MG63 (cell line): ENCODE measurements at regions not wholly inside any gene's neighbourhood (a gene's known extent, or its start where the extent isn't known, plus 50 kb on each side); places are given as distances from the start of the nearest gene placed in this dataset.

Source experiments
- DNase-seq: peaks from one replicate; pipeline ENCODE4 v3.0.0-alpha.2; 2020
- H3K27me3 ChIP-seq: fragments of 250-450 bp; sonication (Bioruptor Pico); 2 replicates; pipeline ENCODE4 v1.5.1; 2020; ENCODE audit warnings: mild to moderate bottlenecking, moderate library complexity
- H3K36me3 ChIP-seq: fragments of 250-450 bp; sonication (Bioruptor Pico); 2 replicates; pipeline ENCODE4 v1.5.1; 2020; ENCODE audit warnings: mild to moderate bottlenecking, moderate library complexity
- H3K4me3 ChIP-seq: fragments of 250-450 bp; sonication (Bioruptor Pico); 2 replicates; pipeline ENCODE4 v1.5.1; 2020; ENCODE audit warnings: mild to moderate bottlenecking, moderate library complexity
- H3K9me3 ChIP-seq: fragments of 250-450 bp; sonication (Bioruptor Pico); 2 replicates; pipeline ENCODE4 v1.5.1; 2020; ENCODE audit warnings: mild to moderate bottlenecking, moderate library complexity

DNA sequence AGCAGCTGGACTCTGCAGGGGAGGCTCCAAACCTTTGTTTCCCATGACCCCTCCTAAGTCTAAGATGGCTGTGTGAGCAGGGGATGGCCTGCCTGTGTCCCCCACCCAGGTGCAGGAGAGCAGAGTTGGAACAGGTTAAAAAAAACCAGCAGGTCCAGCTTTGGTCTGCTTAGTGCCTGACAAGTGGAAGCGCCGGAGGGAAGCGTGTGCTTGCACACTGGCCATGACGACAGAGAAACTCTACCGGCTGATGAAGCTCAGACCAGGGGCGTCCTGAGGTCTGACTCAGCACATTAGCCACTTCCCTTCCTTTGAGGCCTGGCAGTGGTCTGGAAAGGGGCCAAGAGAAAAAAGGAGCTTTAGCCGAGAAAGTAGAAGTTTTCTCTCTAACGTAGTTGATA is 280.1 kb downstream of the VRK1 start:
- H3K27me3 ChIP-seq = no peaks in the 10 kb centered on the region
- H3K36me3 ChIP-seq = no peaks in the 10 kb centered on the region
- peak; percentile 73 for DNase-seq
- no peak overlapping the region for H3K4me3 ChIP-seq
- no peaks in the 10 kb centered on the region for H3K9me3 ChIP-seq

DNA sequence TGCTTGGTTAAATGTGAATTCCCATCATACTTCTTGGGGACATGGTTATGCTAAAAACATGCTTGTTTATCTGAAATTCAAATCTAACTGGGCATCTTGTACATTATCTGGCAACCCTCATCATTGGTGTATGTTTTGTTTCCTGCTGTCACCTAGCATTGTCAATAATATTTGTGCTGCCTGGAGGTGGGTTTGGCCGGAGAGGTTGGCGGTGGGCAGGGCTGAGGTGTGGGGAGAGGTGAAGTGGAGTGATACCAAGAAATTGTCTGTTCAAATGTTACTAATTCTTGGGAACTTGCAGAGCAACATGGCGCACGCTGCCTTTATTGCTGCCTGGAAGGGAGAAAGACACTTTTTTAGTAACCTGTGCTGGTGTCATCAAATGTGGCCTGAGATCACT is 280.5 kb downstream of the VRK1 start:
- Histone ChIP-seq H3K36me3 (no peaks in the 10 kb centered on the region), H3K4me3 (no peak overlapping the region), H3K27me3 (no peaks in the 10 kb centered on the region), H3K9me3 (no peaks in the 10 kb centered on the region)
- no peak for DNase-seq

DNA sequence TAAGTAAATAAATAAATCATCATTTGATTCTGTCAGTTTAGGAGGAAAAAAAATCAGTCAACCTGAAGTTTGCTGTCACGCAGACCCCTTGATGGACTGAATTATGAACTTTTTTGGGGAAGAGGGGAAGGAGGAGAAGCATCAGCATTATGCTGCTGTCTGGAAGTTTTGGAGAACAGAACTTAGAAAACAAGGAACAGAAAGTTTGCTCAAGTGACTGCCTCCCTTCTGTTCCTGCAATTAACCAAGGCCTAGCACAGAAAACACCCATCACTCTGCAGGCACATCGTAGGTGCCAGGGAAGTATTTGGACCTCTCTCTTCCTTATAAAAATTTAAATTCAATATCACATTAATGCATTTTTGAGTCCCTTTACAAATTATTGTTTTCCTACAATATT is 283.8 kb downstream of the VRK1 start:
- no peak for DNase-seq
- H3K4me3 ChIP-seq = no peak overlapping the region
- H3K9me3 ChIP-seq = no peaks in the 10 kb centered on the region
- H3K36me3 ChIP-seq = no peaks in the 10 kb centered on the region
- H3K27me3 ChIP-seq = no peaks in the 10 kb centered on the region

DNA sequence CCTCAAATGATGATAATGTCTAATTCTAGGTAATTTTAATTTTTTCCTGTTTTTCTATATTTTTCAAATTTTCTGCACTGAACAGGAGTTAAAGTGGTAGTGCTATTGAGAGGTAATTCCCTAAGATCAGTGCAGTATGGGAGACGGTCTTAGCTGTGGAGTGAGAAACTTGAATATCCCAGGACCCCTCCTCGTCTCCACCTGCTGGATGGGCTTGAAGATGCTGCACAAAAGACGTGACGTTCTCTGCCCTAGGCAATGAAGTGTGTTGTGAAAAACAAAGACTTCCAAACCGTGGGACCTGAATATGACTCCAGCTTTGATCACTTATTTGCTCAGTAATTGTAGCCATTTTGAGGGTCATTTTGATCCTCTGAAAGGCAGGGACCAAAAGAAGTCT is 298.1 kb downstream of the VRK1 start:
- H3K36me3 ChIP-seq = no peaks in the 10 kb centered on the region
- no peak for DNase-seq
- no peak overlapping the region for H3K4me3 ChIP-seq
- no peaks in the 10 kb centered on the region for H3K27me3 ChIP-seq
- H3K9me3 ChIP-seq = no peaks in the 10 kb centered on the region

DNA sequence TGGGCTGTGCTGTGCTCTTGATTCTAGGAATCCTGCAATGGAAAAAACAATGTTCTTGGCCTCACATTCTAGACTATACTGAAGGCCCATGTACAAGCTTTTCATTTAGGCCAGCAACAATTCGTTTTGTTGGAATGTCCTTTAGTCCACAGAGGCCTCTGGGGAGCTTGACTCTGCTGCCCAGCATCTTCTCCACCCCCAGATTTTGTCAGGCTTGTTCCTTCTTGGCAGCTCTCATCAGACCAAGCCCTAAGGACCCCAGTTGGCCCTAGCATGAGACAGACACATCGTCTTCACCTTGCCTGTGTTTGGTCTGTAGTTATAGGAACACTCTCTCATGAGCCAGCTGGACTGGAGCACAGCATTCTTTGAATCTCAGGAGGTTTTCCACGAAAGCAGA is 300.1 kb downstream of the VRK1 start:
- no peak for DNase-seq
- H3K36me3 ChIP-seq = no peaks in the 10 kb centered on the region
- no peaks in the 10 kb centered on the region for H3K9me3 ChIP-seq
- no peaks in the 10 kb centered on the region for H3K27me3 ChIP-seq
- no peak overlapping the region for H3K4me3 ChIP-seq

DNA sequence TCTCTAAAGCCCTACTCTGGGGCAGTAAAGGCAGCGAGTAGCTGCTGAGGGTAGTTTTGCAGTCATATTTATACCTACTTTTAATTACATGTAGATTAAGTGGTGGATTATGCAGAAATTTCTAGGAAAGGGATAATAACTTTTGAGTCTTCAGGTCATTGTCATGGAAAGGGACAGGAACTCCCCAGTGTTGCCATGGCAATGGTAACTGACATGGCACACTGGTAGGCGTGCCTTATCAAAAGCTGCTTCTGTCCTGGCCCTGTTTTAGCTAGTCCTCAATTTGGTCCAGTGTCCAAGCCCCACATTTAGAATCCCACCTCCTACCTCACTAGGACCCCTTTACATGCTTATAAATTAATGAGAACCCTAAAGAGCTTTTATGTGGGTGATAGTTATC is 303.1 kb downstream of the VRK1 start:
- DNase-seq = no peak
- Histone ChIP-seq H3K9me3 (no peaks in the 10 kb centered on the region), H3K36me3 (no peaks in the 10 kb centered on the region), H3K4me3 (no peak overlapping the region), H3K27me3 (no peaks in the 10 kb centered on the region)

DNA sequence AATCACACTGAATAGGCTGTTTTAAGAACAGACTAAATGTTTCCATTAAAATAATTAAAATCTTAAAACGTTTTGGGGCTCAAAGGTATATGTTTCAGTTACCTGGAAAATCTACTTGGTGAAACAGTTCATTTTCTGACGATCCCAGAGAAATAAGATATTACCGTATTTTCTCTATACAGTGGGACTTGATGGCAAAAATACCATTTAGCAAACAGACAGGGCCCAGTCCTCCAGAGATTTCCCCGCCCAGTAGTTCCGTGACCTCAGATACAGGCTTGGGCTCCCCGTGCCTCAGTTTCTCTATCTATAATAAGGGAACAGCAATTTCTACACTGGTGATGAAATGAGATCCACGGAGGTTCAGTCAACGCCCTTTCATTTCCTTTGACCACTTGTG is 304.4 kb downstream of the VRK1 start:
- no peaks in the 10 kb centered on the region for H3K9me3 ChIP-seq
- DNase-seq = no peak
- no peak overlapping the region for H3K4me3 ChIP-seq
- H3K27me3 ChIP-seq = no peaks in the 10 kb centered on the region
- no peaks in the 10 kb centered on the region for H3K36me3 ChIP-seq

DNA sequence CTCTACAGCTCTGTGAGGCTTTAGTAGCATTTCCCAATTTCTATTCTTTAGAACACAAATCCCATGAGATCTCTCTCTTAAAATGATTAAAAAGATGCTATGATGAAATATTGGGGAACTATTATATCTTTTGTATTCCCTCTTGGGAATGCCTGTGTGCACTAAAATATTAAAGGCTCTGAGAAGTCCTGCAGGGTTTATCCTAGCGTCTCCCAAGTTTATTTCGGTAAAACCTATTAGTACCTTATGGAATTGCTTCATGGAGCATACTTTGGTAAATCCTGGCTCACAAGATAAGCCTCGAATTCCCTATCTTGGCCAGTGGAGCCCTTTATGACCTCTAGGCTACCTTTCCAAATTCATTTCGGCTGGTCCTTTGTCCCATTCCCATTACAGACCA is 306.8 kb downstream of the VRK1 start:
- no peaks in the 10 kb centered on the region for H3K9me3 ChIP-seq
- no peaks in the 10 kb centered on the region for H3K27me3 ChIP-seq
- no peak for DNase-seq

DNA sequence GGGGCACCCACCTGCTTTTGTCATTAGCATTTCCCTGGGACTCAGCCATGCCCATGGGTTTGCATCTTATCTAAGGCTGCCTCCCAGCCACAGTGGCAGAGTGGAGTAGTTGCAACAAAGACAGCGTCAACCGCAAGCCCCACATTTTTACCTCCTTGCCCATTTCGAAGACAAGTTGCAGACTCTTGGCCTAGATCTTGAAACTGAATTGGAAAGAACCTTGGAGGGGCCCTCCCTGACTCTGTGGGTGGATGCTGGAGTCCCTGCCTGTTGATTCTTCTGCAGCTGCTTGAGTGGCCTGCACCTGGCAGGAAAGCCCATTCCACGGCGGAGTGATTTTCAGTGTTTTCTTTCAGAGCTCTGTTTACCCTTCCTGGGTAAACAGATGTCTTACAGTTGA is 309.0 kb downstream of the VRK1 start:
- Histone ChIP-seq H3K4me3 (no peak overlapping the region), H3K27me3 (no peaks in the 10 kb centered on the region), H3K36me3 (no peaks in the 10 kb centered on the region), H3K9me3 (no peaks in the 10 kb centered on the region)
- no peak for DNase-seq

More for the DNA sequence above, 306.8 kb downstream of the VRK1 start:
- Histone ChIP-seq H3K4me3 (no peak overlapping the region), H3K36me3 (no peaks in the 10 kb centered on the region)

DNA sequence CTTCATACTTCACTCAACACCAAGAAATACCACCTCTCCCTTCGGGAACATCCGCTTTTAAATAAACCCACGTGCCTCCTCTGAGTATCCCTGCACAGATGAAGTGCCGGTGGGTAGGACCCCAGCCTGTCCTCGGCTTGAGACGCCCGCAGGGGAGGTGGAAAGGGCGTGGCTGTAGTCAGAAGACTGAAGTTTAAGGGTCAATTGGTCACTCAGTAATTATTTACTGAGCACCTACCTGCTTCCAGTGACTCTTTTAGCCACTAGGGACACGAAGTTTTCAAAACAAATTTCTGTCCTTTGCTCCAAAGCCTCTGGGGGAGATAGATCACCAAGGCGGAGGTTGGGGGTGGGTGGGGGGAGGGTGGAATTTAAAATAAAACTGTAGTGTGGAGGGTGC is 309.4 kb downstream of the VRK1 start:
- no peak overlapping the region for H3K4me3 ChIP-seq
- no peaks in the 10 kb centered on the region for H3K36me3 ChIP-seq
- no peak for DNase-seq
- H3K9me3 ChIP-seq = no peaks in the 10 kb centered on the region
- H3K27me3 ChIP-seq = no peaks in the 10 kb centered on the region

DNA sequence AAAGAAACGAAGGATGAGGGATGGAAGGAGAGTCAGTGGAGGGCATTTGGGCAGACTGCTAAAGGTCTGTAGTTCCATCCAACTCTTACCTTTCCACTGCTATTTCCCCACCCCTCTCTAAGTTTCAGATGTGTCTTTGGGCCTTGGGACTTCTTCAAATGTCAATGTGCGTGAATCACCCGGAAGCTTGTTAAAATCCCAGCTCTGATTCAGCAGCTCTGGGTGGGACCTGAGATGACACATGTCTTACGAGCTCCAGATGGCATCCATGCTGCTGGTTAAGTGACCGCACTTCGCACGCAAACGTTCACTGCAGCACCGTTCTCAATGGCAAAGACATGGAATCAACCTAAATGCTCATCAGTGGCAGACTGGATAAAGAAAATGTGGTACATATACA is 309.9 kb downstream of the VRK1 start:
- DNase-seq = no peak
- no peaks in the 10 kb centered on the region for H3K36me3 ChIP-seq
- H3K27me3 ChIP-seq = no peaks in the 10 kb centered on the region
- H3K4me3 ChIP-seq = no peak overlapping the region
- no peaks in the 10 kb centered on the region for H3K9me3 ChIP-seq

DNA sequence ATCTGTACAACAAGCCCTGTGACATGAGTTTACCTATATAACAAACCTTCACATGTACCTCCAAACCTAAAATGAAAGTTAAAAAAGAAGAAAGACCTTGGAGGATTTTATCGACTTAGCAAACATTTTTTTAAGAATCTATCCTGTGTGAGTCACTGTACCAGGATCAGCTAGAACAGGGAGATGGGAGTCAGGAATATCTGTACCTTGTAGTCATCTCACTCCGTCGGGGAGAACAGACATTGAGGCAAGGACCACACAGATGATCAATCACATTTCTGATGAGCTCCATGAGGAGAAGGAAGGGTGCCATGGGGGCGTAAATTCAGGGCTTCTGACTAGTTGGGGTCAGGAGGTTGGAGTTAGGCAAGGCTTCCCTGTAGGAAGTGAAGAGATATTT is 310.6 kb downstream of the VRK1 start:
- Histone ChIP-seq H3K4me3 (no peak overlapping the region), H3K9me3 (no peaks in the 10 kb centered on the region), H3K27me3 (no peaks in the 10 kb centered on the region), H3K36me3 (no peaks in the 10 kb centered on the region)
- no peak for DNase-seq

DNA sequence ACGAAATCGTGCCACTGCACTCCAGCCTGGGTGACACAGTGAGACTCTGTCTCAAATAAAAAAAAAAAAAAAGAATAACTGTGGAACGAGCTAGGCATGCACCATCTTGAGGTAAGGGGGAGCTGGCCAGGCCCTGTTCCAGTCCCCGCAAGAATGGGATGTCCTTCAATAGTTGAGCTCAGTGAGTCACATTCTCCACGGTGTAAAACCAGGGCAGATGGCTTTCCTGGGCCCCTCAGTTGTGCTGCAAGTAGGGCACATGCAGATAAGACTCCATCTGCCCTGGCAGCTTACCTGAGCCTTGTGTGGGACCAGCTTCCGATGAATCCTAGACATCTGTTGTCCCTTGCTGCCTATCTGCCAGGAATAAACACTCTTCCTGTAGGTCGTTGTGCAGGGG is 312.1 kb downstream of the VRK1 start:
- H3K36me3 ChIP-seq = no peaks in the 10 kb centered on the region
- no peaks in the 10 kb centered on the region for H3K9me3 ChIP-seq
- no peaks in the 10 kb centered on the region for H3K27me3 ChIP-seq
- DNase-seq = no peak
- no peak overlapping the region for H3K4me3 ChIP-seq

DNA sequence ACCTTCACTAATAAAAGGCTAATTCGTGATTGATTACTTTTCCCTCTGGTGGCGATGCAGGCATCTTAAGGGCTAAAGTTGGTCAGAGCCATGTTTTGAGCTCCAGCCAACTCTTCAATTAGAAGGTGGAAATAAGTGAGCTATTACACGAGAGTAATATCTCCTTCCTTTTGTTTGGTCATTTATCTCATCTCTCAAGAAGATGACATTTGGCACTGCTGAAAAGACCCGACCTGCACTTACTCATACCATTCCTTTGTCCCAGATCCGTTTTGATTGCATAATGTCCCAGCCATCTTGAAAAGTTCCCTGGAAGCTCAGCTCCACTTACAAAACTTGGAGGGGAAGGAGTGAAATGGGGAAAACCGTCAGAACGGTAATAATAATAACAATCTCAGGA is 316.2 kb downstream of the VRK1 start:
- Histone ChIP-seq H3K36me3 (no peaks in the 10 kb centered on the region), H3K4me3 (no peak overlapping the region), H3K9me3 (no peaks in the 10 kb centered on the region), H3K27me3 (no peaks in the 10 kb centered on the region)
- DNase-seq = no peak

DNA sequence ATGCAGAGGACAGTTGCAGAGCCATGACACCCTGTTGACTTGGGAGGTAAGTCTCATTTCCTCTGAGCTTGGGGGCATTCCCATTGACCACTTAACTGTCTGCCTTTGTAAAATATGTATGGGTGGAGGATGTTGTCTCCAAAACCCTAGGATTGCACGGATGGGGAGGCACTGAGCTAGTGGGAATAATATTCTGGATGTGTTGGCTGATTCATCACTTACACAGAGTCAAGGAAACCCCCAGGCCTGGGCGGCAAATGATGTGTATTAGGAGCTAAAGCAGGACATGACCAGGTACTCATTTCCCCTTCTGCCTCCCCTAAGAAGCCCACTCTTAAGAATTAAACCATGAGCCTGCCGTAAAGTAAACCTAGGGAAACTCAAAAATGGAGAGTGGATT is 319.4 kb downstream of the VRK1 start:
- Histone ChIP-seq H3K27me3 (no peaks in the 10 kb centered on the region), H3K36me3 (no peaks in the 10 kb centered on the region), H3K9me3 (no peaks in the 10 kb centered on the region), H3K4me3 (no peak overlapping the region)
- no peak for DNase-seq

DNA sequence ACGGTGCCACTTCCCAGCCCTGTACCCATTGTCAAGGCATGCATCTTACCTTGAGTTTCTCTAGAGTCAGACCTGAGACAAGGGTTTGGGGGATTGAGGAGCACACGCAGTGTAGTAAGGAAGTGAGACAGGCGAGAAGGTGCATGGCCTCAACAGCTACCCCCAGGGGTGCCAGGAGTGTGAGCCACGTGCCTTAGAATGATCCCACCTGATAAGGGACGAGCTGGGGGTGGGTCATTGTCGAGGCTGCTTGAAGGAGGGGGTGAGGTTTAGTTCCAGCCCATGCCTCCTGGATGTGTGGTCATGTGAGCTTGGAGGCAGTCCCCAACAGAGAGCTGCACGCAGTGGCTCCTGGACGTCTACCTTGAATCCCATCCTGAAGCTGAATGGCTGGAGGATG is 320.5 kb downstream of the VRK1 start:
- H3K27me3 ChIP-seq = no peaks in the 10 kb centered on the region
- DNase-seq = no peak
- H3K36me3 ChIP-seq = no peaks in the 10 kb centered on the region
- no peak overlapping the region for H3K4me3 ChIP-seq
- H3K9me3 ChIP-seq = no peaks in the 10 kb centered on the region

DNA sequence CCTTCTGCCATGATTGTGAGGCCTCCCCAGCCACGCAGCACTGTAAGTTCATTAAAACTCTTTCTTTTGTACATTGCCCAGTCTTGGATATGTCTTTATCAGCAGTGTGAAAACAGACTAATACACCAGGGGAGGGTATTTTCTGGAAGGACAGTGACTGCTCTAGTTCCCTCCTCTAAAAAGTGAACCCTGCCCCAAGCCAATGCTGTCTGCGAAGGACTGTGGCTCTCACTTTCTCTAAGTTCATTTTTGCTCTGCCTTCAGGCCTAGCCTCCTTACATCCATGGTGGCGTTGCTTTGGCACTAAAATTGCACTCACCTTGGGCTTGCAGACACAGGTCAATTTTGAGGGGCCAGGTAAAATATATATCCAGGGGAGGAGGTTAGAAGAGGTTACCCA is 323.0 kb downstream of the VRK1 start:
- DNase-seq = no peak
- no peaks in the 10 kb centered on the region for H3K27me3 ChIP-seq
- H3K36me3 ChIP-seq = no peaks in the 10 kb centered on the region
- no peaks in the 10 kb centered on the region for H3K9me3 ChIP-seq
- no peak overlapping the region for H3K4me3 ChIP-seq

DNA sequence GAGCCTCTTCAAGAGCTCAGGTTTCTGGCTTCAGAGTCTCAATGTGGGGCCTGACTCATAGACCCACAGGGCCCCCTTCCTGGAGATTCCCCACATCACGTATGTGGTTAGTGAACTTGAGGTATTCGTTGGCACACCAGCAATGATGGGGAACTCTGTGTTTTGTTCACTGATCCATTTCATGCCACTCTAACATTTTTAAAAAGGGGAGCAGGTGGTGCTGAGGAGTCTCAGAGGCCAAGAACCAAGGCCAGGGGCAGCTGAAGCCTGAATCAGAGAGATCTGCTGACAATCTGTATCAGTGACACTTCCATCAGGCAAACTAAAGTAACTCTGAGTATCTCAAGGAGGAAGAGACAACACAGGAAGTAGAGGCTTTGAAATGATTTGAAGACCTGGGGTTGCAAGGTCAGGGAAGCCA is 323.4 kb downstream of the VRK1 start:
- no peaks in the 10 kb centered on the region for H3K9me3 ChIP-seq
- H3K4me3 ChIP-seq = no peak overlapping the region
- no peak for DNase-seq
- no peaks in the 10 kb centered on the region for H3K27me3 ChIP-seq
- no peaks in the 10 kb centered on the region for H3K36me3 ChIP-seq

DNA sequence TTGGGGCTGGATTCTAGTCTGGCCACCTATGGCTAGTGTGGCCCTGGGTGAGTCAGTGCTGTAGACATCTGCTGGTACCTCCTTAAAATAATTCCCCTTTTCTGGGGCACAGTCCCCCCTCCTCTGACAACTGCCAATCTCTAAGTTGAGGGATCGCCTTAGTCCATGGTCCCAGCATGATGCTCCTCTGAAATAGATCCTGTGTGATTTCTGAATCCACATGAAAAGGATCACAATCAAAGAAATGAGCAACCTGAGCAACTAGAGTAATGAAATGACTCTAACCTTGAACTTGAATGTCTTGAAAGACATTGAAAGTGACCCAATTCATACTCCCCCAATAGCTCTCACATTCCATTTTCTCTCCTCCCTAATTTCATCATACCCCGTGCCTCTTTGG is 332.5 kb downstream of the VRK1 start:
- no peaks in the 10 kb centered on the region for H3K27me3 ChIP-seq
- no peaks in the 10 kb centered on the region for H3K36me3 ChIP-seq
- H3K9me3 ChIP-seq = no peaks in the 10 kb centered on the region
- H3K4me3 ChIP-seq = no peak overlapping the region
- no peak for DNase-seq
